Kasumi-1 (cell line): ENCODE measurements at regions not wholly inside any gene's neighbourhood (a gene's known extent, or its start where the extent isn't known, plus 50 kb on each side); places are given as distances from the start of the nearest gene placed in this dataset.
"Not testable (repeated sequence)": the region's sequence is repeated elsewhere in the genome, so short reads cannot be mapped to it uniquely, and the experiment has no call there.

Experiments used
- DNase-seq, 2 experiments: peaks; one replicate each; lab custom pipeline; 2025; lab: John Stamatoyannopoulos, UW

DNA sequence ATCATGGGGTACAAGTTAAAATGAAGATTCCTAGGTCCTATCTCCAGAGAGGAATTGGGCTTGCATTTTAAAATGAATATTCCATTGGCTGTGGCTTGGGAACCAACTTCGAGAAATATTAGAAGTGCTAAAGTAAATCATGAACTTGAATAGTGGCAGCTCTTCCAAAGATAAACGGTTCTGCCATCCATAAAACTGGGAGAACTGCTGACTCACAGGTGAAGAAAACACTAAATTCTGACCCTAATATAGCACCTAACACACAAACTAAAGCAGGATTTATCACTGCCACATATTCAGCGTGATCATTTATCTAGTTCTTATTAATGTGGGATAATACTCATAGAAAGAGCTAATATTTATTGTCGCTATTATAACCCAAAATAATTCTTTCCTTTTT lies 508.1 kb upstream of the ID4 start:
- DNase-seq, result no peak

DNA sequence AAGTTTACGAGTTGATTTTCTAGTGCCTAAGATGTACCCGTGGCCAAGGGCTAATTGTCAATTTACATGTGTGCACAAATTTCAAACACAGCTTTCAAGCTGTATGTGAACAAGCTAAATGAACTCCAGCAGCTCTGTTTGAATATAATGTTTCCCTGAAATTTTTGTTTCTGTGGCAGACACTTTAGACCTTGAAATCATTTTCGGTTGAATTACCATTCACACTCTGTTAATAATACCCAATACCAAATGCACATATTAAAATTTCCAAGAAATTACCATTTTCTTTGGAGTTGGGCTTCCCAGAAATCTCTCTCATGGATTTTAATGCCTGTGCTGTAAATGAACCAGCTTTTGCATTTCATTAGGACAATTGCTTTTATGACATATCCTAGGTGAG lies 506.1 kb upstream of the ID4 start:
- no peak for DNase-seq

DNA sequence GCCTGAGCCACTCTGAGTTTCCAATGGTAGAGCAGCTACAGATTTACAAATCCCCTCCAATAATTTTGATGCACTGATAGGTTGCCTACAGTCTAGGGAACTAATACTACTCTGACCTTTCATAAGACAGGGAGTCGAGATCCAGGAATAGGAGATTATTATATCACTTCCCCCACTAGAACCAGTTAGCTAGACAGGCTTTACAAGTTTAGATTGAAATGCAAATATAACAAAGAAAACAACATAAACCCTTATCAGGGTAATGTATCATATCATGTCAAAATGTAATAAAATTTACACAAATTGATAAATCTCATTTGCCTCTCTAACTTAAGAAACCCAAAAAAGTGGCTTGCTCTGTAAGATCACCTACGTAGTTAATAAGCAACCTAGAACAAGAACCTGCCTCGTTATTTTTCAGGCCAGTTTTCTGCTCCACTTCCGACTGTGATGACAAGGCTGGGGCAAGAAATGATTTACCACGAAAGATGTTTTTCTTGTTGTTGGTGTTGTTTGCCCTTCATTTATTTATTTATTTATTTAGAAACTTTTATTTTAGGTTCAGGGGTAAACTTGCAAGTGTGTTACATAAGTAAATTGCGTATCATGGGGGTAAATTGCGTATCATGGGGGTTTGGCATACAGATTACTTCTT lies 504.2 kb upstream of the ID4 start:
- DNase-seq, result no peak

DNA sequence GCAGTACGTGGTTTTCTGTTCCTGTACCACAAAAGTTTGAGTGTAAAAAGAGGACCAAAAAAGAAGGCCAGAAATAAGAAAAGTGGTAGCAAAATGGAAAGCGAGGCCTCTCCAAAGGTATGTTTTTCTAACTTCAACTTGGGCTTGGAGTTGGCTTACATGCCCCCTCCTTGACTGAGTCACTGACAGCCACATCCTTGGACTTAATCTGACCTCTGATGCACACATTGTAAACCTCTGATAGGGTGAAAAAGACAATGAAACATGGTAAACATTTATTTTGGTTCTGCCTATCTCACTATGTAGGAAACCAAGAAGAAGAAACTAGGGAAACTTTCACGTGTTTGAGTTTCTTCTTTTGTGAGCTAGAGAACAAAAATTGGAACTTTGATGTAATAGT lies 503.2 kb upstream of the ID4 start:
- DNase-seq, result no peak

DNA sequence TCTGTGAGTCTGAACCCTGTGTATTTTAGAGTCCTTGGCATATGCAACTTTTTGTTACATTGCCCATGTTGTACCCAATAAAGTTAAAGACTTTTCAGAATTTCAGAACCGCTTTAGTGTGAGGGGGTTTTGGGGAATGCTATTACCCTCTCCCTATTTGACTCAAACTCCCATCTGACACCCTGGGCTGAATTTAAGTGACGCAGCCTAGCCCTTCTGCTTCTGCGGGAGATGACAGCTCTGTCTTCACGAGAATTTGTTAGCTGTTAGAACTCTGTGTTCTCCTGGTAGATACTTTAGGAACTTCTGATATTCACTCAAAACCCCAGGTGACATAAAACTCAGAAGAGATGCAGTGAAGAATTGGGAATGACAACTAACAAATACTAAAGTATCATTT lies 500.6 kb upstream of the ID4 start:
- DNase-seq, result no peak

DNA sequence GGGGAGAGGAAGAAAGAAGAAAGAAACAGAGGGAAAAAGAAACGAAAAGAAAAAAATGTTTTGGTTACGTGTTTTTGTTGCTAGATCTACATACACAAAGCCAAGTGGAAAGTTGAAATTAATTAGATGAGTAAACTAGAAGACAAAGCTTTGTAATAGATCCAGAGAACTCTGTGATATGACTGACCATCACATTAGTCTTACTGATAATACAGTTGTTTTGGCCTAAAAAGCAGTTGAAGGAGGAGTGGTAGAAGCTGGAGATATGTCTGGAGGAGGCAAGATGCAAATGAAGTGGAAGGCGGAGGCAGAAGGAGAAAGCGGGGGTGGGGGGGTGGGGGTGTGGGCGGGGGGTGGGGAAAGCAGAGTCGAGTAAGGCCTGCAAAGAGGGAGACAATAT lies 500.1 kb upstream of the ID4 start:
- DNase-seq, result no peak

DNA sequence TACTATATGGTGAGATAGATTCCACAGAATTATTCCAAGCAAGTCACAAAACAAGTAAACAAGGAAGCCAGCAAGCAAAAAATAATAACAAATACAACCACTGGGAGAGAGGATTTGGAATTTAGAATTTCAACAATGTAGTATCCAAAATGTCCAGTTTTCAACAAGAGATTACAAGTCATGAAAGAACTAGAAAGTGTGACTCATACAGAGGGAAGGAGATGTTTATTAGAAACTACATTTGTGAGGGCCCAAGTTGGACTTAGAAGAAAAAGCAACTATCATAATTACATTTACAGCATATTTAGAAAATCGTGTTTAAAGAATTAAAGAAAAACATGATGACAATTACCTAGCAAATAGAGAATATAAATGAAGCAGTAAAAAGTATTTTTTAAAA lies 494.6 kb upstream of the ID4 start:
- no peak for DNase-seq

DNA sequence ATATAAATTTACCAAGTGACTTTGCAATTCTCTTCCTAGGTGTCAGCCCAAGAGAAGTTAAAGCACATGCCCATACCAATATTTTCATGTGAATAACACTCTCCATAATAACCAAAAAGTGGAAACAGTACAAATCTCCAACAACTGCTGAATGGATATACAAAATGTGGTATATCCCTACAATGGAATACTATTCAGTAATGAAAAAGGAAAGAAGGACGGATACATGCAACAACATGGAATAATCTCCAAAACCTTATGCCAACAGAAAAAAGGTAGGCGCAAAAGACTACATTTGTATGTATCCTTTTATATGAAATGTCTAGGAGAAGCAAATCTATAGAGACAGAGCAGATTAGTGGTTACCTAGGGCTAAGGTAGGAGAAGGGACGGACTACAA lies 487.7 kb upstream of the ID4 start:
- DNase-seq, result no peak

DNA sequence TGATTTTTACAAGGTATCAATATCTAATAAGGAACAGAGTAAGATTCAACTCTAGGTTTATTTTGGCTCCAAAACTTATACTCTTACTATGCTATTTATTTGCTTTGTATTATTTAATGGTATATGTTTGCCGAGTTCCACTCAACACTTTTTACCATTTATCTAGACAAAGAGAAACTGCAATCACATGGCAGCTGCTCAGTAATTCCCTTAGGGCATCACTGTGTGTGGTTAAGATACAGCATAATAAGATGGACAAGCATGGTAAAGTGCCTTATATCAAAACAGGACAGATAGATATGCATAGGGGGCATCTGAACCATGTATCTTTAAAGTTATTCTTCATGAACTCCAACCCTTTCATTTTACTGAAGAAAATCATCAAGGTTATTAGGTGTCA lies 483.0 kb upstream of the ID4 start:
- DNase-seq, result no peak

DNA sequence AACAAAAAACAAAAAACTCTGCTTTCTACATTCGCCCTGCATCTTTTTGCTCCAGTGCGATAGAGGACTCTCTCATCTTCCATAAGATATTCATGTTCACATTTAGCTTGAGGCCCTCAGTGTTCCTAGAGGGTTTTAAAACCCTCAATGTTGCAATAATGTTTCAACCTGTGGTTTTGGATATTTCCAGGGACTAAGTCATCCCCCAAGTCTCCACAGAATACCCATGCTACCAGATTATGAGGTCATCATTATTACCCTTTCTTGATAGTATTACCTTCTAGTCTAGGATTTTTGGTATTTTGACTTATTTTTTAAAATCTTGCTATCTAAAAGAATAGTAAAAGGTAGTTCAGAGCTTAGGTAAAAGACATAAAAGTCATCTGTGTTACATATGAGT lies 480.5 kb upstream of the ID4 start:
- DNase-seq, result no peak

DNA sequence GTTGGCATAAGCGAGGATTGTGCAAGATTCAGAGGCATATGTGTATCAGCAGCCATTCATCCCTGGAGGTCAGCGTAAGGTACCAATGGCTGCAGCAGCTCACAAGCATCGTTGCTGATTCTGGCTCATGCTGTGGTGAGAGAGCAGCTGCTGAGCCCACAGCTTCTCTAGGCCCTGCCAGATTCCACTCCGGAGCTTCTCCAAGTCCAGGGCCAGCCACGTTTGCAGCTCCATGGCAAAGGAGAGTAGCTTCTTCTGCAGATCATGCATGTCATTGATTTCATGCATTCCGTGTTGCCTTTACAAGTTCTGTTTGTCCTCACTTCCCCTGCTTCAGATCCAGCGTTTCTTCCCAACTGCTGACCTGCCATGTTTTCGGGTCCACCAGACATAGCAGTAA lies 474.8 kb upstream of the ID4 start:
- no peak for DNase-seq

DNA sequence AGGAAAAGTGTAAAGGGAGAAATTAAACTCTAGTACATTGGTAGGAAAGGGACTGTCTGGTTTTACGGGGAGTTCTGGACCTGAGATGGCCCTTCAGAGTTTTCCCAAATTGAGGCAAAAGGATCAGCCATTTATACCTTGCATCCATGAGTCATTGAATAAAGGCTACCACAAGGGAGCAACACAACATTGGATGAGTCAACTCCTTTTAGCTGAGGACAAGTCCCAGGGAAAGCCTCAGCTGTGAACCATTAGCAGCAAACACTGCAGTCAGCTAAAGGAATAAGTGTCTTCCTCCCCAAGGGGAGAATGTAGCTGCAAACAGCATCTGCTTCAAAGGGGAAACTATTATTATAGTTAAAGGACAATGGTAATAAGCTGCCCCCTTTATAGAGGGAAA lies 468.7 kb upstream of the ID4 start:
- DNase-seq, result no peak

DNA sequence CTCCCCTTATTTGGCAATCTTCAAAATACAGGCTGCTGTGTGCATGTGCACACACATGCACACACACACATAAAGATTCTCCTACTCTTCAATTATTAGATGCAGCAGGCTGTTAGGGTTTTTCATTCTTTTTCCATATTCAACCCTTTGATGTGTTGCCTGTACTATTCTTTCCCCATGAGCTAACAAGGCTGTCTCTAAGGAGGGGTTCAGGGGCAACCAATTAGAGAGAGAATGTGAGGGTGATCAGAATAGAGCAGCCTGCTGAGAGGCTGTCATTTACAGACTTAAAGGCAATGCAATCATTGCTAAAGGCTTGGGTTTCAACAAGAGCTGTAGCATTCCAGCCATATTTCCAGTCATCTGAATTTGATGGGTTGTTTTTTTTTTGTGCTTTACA lies 467.4 kb upstream of the ID4 start:
- DNase-seq, result no peak

DNA sequence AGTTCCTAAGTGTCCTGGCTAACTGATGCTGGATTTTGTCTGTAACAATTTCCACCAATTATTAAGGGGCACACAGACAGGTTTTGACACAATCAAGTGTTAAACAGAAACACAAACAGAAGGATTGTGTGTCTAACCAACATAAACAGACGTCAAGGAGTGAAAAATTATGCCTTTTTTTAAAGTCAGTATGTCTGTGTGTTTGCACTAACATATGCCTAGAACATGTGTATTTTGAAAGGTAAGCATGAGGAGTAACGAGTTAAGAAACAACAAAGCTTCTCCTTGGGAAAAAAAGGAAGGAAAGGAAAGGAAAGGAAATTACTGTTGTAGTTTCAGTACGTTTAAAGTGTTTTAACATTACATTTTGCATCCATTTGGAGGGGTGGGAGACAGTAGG lies 466.3 kb upstream of the ID4 start:
- no peak for DNase-seq

DNA sequence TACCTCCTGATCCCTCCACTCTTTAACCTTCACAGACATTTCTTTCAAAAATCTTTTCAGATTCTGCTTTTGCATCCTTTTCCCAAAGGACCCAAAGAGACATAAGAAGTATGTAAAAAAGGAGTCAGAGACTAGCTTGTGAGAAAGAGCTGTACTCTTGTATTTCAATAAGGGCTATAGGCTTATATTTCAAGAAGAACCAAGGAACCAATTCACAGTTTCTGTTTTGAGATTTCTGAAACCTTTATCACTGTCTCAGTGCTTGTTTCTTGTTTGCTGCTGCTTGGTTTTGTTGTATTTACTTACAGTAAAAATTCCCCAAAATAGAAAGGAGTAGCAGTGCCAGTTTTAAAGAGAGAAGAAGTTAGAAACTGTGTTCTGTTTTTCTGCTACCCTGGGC lies 461.6 kb upstream of the ID4 start:
- DNase-seq, result no peak

DNA sequence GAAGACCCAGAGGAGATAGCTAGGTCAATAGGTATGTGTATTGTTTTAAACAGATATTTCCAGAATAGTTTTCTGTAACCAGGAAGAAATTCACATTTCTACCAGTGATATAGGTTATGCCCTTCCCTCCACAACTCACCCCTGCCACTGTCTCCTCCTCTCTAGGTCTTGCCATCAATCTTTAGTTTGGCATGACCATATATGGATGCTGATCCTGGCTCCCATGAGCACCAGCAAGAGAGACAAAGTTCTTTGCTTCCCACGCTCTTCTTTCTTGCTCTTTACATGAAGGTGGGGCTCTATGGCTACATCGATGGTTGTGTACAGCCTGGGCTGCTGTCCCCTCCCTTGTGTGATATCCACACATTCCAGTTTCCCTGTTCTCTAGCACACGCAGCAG lies 459.4 kb upstream of the ID4 start:
- DNase-seq, result no peak

DNA sequence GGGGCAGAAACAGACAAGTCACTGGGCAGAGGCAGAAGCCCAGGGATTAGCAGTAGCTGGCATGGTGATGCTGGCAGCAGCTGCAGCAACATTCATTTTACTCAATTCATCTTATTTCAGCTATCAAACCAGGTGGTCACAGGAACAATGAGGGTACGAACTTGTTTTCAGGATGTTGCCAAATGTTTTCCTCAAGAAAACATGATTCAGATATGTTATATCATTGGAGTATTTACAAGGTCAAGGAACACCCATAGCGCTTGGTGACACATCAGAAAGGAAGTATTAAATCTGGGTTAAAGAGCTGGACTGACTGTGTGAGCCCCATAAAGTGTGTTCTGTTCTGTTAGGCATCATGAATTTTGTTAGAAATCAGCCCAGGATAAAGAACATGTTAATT lies 456.9 kb upstream of the ID4 start:
- no peak for DNase-seq

DNA sequence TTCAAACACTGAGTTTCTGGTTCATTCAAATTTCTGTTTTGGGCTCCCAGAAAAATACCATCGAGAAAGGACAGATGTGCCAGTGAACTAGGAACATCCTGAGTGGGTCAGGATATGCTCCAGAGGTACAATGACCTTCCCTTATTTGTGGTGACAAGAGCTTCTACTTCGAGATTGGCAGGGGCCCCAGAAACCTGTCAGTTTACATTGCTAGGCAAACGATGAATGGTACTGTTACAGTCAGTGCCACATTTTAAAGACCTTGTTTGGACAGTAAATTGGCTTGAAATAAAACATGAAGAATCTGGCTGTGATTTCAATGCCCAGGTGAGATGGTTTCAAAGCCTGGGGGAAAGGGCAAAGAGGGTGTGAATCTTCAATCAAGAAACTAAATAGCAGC lies 454.5 kb upstream of the ID4 start:
- no peak for DNase-seq

DNA sequence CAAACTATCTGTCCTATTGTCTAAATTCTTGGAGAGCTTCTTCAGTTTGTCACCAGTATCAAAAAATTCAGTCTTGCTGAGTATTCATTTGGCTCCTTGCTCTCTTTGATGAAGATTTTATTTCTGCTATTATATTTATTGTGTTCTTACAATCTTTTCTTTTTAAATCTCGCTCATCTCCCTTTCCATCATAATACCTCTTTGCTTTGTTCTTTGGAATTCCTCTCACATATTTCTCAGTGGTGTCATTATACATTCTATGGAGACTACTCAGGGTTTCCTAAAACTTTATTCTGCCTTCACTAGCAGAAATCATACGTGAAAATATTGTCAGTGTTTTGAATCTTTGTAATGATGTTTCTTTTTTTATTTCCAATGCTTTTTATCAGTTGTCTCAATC lies 445.2 kb upstream of the ID4 start:
- DNase-seq, result no peak

DNA sequence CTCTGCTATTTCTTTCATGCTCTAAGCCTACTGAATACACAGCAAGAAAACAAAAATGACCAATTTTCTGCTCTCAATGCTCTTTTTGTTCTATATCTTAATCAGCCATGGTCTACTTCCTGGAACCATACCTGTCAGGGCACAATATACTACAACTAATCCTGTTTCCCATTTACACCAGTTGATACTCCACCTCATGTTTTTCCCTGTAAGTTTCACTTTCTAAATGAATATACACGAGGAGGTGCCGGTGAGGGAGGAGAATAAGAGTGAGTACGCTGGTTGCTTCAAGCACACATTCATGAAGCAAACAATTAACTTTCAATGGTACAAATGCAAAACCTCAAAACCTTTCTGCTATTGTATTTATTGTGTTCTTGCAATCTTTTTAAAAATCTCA lies 443.1 kb upstream of the ID4 start:
- no peak for DNase-seq

DNA sequence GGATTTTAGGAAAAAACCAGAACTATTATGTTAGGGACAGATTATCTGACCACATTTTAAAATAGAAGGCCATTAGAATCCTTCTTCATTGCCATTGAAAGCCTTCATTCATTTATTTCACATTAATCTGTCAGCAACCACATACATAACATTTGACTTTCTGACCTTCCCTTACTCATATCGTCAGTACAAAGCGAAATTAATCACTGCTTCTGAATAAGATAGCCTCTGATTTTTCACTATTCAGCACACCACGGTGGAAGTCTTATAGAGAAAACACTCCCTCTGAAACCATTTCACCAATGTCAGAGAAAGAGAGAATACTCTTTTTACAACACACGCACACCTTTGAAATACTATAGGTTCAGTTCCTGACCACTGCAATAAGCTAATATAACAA lies 442.5 kb upstream of the ID4 start:
- no peak for DNase-seq

DNA sequence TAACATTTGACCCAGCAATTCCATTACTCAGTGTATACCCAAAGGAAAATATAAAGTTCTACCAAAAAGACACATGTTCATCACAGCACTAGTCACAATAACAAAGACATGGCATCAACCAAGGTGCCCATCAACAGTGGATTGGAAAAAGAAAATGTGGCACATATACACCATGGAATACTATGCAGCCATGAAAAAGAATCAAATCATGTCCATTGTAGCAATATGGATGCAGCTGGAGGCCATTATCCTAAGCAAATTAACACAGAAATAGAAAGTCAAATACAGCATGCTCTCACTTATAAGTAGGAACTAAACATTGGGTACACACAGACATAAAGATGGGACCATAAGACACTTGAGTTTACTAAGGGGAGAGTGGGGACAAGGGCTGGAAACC lies 441.9 kb upstream of the ID4 start:
- no peak for DNase-seq

DNA sequence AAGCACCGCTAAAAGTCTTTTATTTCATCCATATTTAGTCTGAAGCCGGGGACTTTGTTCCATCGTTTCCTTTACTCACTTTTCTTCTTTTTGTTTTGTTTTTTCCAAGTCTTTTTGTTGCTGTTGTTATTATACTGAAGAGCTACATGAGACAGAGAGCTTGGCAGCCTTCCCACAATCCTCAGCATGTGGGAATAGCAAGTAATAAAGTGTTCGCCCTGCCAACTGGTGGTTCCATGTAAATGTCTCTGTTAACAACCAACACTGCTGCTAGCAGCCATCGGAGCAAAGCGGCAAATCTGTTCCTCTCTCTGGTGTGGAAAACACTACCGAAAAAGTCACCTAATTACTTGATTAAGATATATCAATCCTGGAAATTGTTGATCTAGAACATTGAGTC lies 437.8 kb upstream of the ID4 start:
- no peak for DNase-seq

DNA sequence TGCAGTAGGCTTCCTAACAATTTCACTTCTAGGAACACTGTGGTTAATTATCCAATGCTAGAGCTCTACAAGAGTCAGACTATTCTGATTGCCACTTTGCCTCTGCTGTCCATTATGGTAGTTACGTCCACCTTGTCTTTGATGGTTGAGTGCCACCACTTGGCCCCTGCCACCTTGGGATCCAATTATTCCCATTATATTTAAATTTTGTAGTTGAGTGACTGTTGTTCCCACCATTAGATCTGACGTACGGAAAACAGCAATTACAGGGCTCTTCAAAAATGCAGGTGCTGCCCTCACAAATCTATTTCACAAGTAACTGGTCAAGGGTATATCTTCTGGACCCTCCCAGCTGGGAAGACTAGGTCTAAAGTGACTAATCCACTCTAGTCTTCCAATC lies 432.3 kb upstream of the ID4 start:
- not testable (repeated sequence) for DNase-seq

DNA sequence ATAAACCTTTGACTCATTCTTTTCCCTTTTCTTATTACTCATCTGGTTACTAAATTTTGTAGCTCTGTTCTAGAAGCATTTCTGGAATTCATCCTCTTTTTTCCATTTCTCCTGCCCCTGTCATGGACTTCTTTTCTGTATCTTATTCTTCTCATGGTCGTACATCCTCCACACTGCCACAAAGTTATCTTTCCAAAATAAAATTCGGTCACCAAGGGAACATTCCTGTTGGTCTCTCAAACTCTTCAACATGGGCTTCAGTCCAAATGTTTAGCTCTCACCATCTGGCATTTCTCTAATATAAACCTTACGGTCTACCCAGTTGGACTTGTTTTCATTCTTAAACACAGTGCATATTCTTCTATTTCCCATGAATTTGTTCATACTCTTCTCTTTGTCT lies 428.8 kb upstream of the ID4 start:
- DNase-seq, result no peak
